Loucy (cell line): ENCODE measurements at regions not wholly inside any gene's neighbourhood (a gene's known extent, or its start where the extent isn't known, plus 50 kb on each side); places are given as distances from the start of the nearest gene placed in this dataset.

Experiments used
- CTCF ChIP-seq: fragments of 200-600 bp; sonication (generic); conservative IDR thresholded peaks from 2 replicates; pipeline ENCODE4 v1.5.1; 2014; ENCODE audit warnings: mild to moderate bottlenecking, antibody characterized with exemption, low read length
- EZH2phosphoT487 ChIP-seq: fragments of 200-600 bp; IDR thresholded peaks from 2 replicates; pipeline ENCODE4 v1.6.1; 2018; ENCODE audit warnings: antibody characterized with exemption, mild to moderate bottlenecking, moderate library complexity, borderline replicate concordance

GRCh38 chr2:12463189-12463588, 253.5 kb upstream of the TRIB2 start:
- TF ChIP-seq CTCF (no peak), EZH2phosphoT487 (no peak)
